Activated naive CD4-positive, alpha-beta T cell treated with anti-CD3 and anti-CD28 coated beads, Interleukin-2, amount 50 U/mL, for 24 hours (primary cell): ENCODE measurements at regions not wholly inside any gene's neighbourhood (a gene's known extent, or its start where the extent isn't known, plus 50 kb on each side); places are given as distances from the start of the nearest gene placed in this dataset.

Experiments used
- H3K27ac Mint-ChIP-seq: one replicate; pipeline ENCODE4 v1.8.0; 2021; ENCODE audit warnings: mild to moderate bottlenecking, mixed read lengths
- H3K27me3 Mint-ChIP-seq: one replicate; pipeline ENCODE4 v1.8.0; 2021; ENCODE audit warnings: mixed read lengths
- H3K36me3 Mint-ChIP-seq: one replicate; pipeline ENCODE4 v1.8.0; 2021; ENCODE audit warnings: mixed read lengths
- H3K4me1 Mint-ChIP-seq: one replicate; pipeline ENCODE4 v1.8.0; 2021; ENCODE audit warnings: mixed read lengths
- H3K4me3 Mint-ChIP-seq: one replicate; pipeline ENCODE4 v1.8.0; 2021; ENCODE audit warnings: mild to moderate bottlenecking, mixed read lengths
- H3K9me3 Mint-ChIP-seq: one replicate; pipeline ENCODE4 v1.8.0; 2021; ENCODE audit warnings: mixed read lengths

GRCh38 chr21:41048623-41049022, 119.3 kb upstream of the BACE2 start:
- Mint-ChIP-seq H3K27ac (no peak overlapping the region), H3K27me3 (peaks cover 16% of the 10 kb centered on the region), H3K4me1 (no peaks in the 10 kb centered on the region), H3K4me3 (no peak overlapping the region), H3K36me3 (no peaks in the 10 kb centered on the region), H3K9me3 (no peaks in the 10 kb centered on the region)

GRCh38 chr21:41052820-41053555, 115.0 kb upstream of the BACE2 start:
- H3K27ac Mint-ChIP-seq, result no peak overlapping the region
- H3K9me3 Mint-ChIP-seq, result no peaks in the 10 kb centered on the region
- peaks cover 4% of the 10 kb centered on the region for H3K27me3 Mint-ChIP-seq
- H3K4me1 Mint-ChIP-seq, result no peaks in the 10 kb centered on the region
- no peak overlapping the region for H3K4me3 Mint-ChIP-seq
- H3K36me3 Mint-ChIP-seq, result no peaks in the 10 kb centered on the region

DNA sequence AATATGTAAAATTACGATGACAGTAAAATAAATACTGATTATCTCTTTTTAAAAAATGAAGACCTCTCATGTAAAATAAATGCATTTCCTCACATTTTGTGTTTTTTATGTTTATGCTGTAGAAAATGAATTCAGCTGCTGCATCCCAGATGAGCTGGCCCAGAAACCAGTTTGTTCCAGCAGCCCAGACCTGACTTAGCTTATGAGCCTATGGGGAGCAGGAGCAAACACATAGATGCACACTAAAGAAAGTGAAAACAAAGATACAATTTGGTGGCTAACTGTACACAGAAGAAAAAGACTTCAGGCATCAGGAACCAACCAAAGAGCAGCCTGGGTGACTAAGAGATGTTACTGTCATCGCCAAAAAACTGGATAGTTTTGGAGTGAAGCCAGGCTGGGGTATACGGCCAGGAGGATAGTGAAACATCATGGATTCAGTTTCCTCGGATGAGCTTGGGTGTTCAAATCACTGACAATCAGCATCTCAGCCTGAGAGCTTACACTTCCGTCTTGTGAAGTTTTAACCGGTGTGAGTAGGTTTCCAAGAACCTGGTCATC, 113.9 kb upstream of the BACE2 start:
- Mint-ChIP-seq H3K36me3 (no peaks in the 10 kb centered on the region), H3K4me1 (no peaks in the 10 kb centered on the region), H3K9me3 (no peaks in the 10 kb centered on the region), H3K27me3 (peaks cover 4% of the 10 kb centered on the region), H3K27ac (no peak overlapping the region), H3K4me3 (no peak overlapping the region)

- H3K36me3 Mint-ChIP-seq, result no peaks in the 10 kb centered on the region
- H3K4me3 Mint-ChIP-seq, result no peak overlapping the region
- no peak overlapping the region for H3K27ac Mint-ChIP-seq
- no peaks in the 10 kb centered on the region for H3K4me1 Mint-ChIP-seq
- H3K27me3 Mint-ChIP-seq, result peaks cover 1% of the 10 kb centered on the region
- no peaks in the 10 kb centered on the region for H3K9me3 Mint-ChIP-seq
Measured at GRCh38 chr21:41055266-41055665, 112.7 kb upstream of the BACE2 start.

DNA sequence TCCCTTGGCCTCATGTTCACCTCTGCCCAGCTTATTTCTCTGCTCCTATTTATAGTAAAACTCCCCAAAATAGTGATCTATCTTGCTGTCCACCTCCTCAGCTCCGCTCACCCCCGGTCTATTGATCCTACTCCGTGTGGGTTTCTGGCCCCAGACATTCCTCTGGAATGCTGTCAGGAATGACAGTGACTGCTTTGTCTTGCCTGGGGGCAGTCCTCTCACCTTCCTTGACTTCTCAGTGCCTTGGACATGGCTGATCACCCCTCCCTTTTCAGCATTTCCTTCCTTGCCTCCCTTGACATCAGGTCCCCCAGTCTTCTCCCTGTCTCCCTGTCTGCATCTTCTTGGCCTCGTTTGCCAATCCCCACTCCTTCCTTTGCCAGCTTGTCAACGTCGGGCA, 108.1 kb upstream of the BACE2 start:
- H3K36me3 Mint-ChIP-seq, result no peaks in the 10 kb centered on the region
- peaks cover 8% of the 10 kb centered on the region for H3K27me3 Mint-ChIP-seq
- no peak overlapping the region for H3K4me3 Mint-ChIP-seq
- no peaks in the 10 kb centered on the region for H3K9me3 Mint-ChIP-seq
- H3K27ac Mint-ChIP-seq, result no peak overlapping the region
- no peaks in the 10 kb centered on the region for H3K4me1 Mint-ChIP-seq

DNA sequence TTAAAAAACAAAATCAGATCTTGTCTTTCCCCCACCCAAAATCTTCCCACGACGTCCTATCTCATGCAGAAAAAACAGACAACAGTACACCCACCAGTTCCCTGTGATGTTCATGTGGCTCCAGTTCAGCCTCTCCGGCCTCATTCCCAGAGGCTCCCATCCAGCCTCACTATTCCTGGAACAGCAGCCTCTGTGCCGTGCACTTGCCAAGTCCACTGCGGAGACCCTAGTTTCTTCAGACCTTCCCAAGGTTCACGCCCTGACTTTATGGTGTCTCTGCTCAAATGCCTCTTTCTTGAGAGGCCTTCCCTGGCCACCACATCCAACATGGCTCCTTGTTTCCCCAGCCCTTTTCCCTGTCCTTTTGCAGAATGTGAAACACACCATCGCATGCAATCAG, 106.3 kb upstream of the BACE2 start:
- Mint-ChIP-seq H3K36me3 (no peaks in the 10 kb centered on the region), H3K9me3 (no peaks in the 10 kb centered on the region), H3K27me3 (peaks cover 9% of the 10 kb centered on the region), H3K27ac (no peak overlapping the region), H3K4me1 (no peaks in the 10 kb centered on the region), H3K4me3 (no peak overlapping the region)

- H3K27me3 Mint-ChIP-seq, result peaks cover 24% of the 10 kb centered on the region
- H3K4me3 Mint-ChIP-seq, result no peak overlapping the region
- peaks cover 7% of the 10 kb centered on the region for H3K4me1 Mint-ChIP-seq
- H3K27ac Mint-ChIP-seq, result no peak overlapping the region
- H3K36me3 Mint-ChIP-seq, result no peaks in the 10 kb centered on the region
- H3K9me3 Mint-ChIP-seq, result no peaks in the 10 kb centered on the region
Measured at GRCh38 chr21:41064334-41064791, 103.6 kb upstream of the BACE2 start.

- Mint-ChIP-seq H3K27me3 (peaks cover 24% of the 10 kb centered on the region), H3K36me3 (no peaks in the 10 kb centered on the region), H3K27ac (no peak overlapping the region)
Measured at GRCh38 chr21:41064951-41065350, 103.0 kb upstream of the BACE2 start.

DNA sequence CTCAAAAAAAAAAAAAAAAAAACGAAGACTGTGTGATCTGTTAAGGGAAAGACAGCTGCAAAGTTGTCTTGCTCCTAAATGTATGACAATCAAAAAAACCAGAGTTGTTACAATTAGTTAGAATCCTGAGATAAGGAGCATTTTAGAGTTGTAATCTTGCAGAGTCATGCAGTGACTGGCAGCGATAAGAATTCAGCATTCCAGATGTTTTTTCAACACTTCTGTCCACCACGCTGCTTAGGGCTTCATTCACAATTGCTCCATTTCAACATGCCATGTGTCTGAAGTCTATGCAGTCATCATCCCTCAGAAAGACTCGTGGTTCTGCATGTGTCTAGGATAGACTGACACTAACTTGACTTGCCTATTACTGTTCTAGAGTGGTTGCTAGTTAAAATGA, 102.4 kb upstream of the BACE2 start:
- Mint-ChIP-seq H3K27ac (no peak overlapping the region), H3K36me3 (no peaks in the 10 kb centered on the region), H3K4me3 (no peak overlapping the region), H3K4me1 (peaks cover 7% of the 10 kb centered on the region), H3K9me3 (no peaks in the 10 kb centered on the region), H3K27me3 (peaks cover 21% of the 10 kb centered on the region)

More at GRCh38 chr21:41064951-41065350, 103.0 kb upstream of the BACE2 start:
- Mint-ChIP-seq H3K9me3 (no peaks in the 10 kb centered on the region), H3K4me3 (no peak overlapping the region), H3K4me1 (peaks cover 7% of the 10 kb centered on the region)

DNA sequence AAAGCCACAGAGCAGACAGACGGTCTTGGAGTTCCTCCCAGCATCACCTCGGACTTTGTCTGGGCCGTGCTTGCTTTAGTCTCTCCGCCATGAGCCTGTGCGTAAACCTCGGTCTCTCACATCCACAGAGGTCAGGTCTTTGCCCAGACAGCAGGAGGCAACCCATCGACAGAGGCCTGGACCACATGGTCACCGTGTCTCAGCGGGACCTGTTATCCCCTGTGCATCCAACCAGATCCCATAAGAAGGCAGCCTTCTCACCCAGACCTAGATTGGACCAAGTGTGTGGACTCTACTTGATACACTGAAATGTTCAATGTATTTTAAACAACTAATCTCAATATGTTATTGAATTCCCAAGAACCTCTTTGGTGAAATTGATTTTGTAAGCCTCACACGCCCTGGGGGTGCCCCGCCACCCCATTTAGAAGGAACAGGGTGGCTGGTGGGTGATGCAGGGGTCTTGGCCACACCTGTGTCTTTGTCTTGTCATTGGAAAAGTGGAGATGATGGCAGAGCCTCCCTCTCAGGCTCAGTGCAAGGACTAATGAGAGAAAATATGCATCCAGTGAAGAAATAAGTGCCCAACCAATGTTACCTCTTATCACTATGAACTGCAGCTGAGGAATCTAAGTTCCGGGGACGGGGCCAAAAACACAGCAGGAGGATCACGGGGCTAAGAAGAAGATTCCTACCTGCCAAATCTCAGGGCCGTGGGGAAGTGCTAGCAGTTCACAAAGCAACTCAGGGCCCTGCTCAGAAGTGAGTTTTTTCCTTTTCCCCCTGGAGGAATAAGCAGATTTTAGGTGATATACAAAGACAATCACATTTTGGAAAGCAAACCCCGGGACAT, 101.6 kb upstream of the BACE2 start:
- peaks cover 19% of the 10 kb centered on the region for H3K27me3 Mint-ChIP-seq
- no peak overlapping the region for H3K27ac Mint-ChIP-seq
- peaks cover 7% of the 10 kb centered on the region for H3K4me1 Mint-ChIP-seq
- H3K36me3 Mint-ChIP-seq, result no peaks in the 10 kb centered on the region
- no peaks in the 10 kb centered on the region for H3K9me3 Mint-ChIP-seq
- H3K4me3 Mint-ChIP-seq, result no peak overlapping the region

DNA sequence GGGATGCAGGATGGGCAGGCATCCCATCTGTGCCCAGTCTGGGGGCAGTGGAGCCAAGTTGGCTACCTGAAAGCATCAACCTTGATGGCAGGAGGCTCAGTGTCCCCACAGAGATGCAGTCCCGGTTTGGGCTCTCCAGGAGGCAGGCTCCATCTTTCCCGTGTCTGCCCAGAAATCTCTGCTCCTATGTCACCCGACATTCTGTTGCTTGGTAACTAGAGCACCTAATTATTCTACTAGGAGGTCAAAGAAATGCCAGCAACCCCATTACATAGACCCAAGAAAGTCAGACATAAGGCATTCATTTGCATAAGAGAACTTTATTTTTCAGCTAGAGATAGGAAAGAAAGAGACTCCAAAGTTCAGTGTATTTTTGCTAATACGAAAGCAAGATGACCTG, 100.3 kb upstream of the BACE2 start:
- Mint-ChIP-seq H3K27me3 (peaks cover 17% of the 10 kb centered on the region), H3K4me3 (no peak overlapping the region), H3K4me1 (peaks cover 7% of the 10 kb centered on the region), H3K9me3 (no peaks in the 10 kb centered on the region), H3K27ac (no peak overlapping the region), H3K36me3 (no peaks in the 10 kb centered on the region)

DNA sequence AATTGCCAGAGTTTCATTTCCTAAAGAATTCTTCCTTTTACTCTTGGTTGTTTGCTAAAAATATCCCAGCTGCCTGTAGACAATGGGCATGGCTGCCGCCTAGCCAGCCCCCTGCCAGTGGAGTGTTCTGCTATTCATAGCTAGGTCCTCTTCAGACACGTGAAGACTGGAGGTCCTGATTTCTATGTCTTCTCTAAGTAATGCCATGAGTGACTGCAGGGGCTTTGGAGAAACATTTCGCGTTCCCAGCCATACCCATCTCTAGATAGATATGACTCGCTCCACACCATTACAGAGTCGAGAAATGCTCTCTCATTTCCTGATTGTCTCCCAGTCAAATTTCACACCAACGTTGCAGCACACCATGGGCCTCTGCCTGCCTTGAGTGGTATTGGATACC, 99.5 kb upstream of the BACE2 start:
- no peak overlapping the region for H3K27ac Mint-ChIP-seq
- H3K27me3 Mint-ChIP-seq, result peaks cover 17% of the 10 kb centered on the region
- peak overlapping the region; percentile 71 for H3K4me3 Mint-ChIP-seq
- H3K36me3 Mint-ChIP-seq, result no peaks in the 10 kb centered on the region
- peaks cover 7% of the 10 kb centered on the region for H3K4me1 Mint-ChIP-seq
- H3K9me3 Mint-ChIP-seq, result no peaks in the 10 kb centered on the region

- peak overlapping the region; percentile 71 for H3K4me3 Mint-ChIP-seq
- peaks cover 17% of the 10 kb centered on the region for H3K27me3 Mint-ChIP-seq
- no peaks in the 10 kb centered on the region for H3K9me3 Mint-ChIP-seq
- H3K4me1 Mint-ChIP-seq, result peaks cover 7% of the 10 kb centered on the region
- H3K27ac Mint-ChIP-seq, result no peak overlapping the region
- no peaks in the 10 kb centered on the region for H3K36me3 Mint-ChIP-seq
Measured at GRCh38 chr21:41068967-41069642, 98.9 kb upstream of the BACE2 start.

DNA sequence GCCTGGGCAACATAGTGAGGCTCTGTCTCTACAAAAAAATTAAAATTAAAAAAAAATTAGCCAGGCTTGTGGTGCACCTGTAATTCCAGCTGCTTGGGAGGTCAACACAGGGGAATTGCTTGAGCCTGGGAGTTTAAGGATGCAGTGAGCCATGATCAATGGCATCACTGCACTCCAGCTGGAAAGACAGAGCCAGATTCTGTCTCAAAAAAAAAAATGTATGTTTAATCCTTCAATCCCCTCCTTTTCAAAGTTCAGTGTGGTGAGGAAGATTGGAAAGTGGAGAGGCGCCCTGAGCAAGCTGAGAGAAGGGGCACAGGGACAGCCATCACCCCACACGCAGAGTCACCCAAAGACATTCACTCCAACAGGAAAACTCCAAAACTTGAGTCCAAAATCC, 97.7 kb upstream of the BACE2 start:
- Mint-ChIP-seq H3K9me3 (no peaks in the 10 kb centered on the region), H3K27ac (no peak overlapping the region), H3K36me3 (no peaks in the 10 kb centered on the region), H3K4me1 (peaks cover 7% of the 10 kb centered on the region), H3K4me3 (no peak overlapping the region), H3K27me3 (peaks cover 17% of the 10 kb centered on the region)

DNA sequence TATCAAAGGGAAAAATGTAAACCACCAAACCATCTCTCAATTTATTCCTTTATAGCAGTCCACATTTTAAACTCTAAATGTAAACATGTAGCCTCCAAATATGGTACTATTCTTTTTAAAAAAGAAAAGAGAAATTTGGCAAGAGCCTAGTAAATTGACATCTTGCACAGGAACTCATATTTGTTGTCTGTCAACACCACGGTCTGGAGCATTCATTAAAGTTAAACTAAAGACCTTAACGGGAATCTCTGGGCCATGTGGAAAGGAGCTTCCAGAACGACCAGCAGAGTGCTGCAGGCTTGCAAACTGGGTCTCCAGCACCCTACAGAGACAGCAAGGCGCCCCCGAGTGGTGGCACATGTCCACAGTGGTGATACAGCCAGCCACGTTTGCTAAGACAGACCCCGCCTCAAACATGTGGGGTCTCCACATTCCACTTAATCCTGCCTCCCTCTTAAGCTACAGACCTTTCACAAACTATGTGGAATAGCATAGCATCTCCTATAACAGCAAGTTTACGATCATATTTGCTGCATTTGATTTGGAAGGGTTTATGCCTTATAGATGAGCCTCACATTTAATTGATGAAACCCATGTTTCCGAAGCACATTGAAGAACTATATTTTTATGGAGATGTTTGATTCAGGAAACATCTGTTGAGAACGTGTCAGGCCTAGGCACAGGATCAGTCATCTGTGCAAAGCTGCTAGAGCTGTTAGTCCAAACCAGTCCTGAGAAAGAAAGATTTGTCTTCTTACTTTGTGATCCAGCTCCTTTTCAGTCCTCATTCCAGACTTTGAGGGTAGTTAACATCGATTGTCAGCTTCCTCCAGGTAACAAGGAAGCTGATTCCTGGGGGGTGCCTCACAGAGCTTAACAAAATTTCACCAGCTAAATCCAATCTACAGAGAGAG, 96.4 kb upstream of the BACE2 start:
- no peak overlapping the region for H3K4me3 Mint-ChIP-seq
- no peak overlapping the region for H3K27ac Mint-ChIP-seq
- H3K9me3 Mint-ChIP-seq, result no peaks in the 10 kb centered on the region
- no peaks in the 10 kb centered on the region for H3K36me3 Mint-ChIP-seq
- peaks cover 17% of the 10 kb centered on the region for H3K27me3 Mint-ChIP-seq
- H3K4me1 Mint-ChIP-seq, result peaks cover 7% of the 10 kb centered on the region
